CD4-positive, alpha-beta T cell (primary cell): ENCODE measurements at regions not wholly inside any gene's neighbourhood (a gene's known extent, or its start where the extent isn't known, plus 50 kb on each side); places are given as distances from the start of the nearest gene placed in this dataset.

ENCODE experiments used
- ATAC-seq: fragments of 200-7000 bp; cut with Tn5 transposase; one replicate; pipeline ENCODE4 v1.10.0; 2022; ENCODE audit warnings: mild to moderate bottlenecking; ENCODE audit not compliant: poor library complexity
- CTCF ChIA-PET: fragments of 350-600 bp; sonication (Branson Sonifier 250); formaldehyde crosslinking; loops from one replicate; lab custom pipeline; 2021; ENCODE audit warnings: antibody characterized with exemption, inconsistent platforms; lab: Charles Lee
- POLR2A ChIA-PET: fragments of 350-600 bp; sonication (Branson Sonifier 250); formaldehyde crosslinking; loops from one replicate; lab custom pipeline; 2021; ENCODE audit warnings: antibody characterized with exemption, inconsistent platforms; lab: Charles Lee
- DNase-seq, 14 experiments: peaks; one replicate each; pipeline ENCODE4 v3.0.0-alpha.2; 2013 to 2020; ENCODE audit warnings: mixed read lengths in 2 of 14
- H3K27ac ChIP-seq, 2 donors: one replicate each; pipeline versions ENCODE4 v1.5.1 to v1.7.0; 2013; ENCODE audit warnings: low read length in 2 of 2, low read depth in 1 of 2, mild to moderate bottlenecking in 1 of 2
- H3K27me3 ChIP-seq, 2 experiments: 1 replicate in 1 of 2; 2 replicates in 1 of 2; pipeline versions ENCODE4 v1.6.1 to v1.7.0; 2013; ENCODE audit warnings: low read length in 2 of 2, control low read depth in 1 of 2, mild to moderate bottlenecking in 1 of 2, moderate library complexity in 1 of 2; ENCODE audit not compliant: insufficient read depth in 2 of 2, control insufficient read depth in 1 of 2
- H3K36me3 ChIP-seq: one replicate; pipeline ENCODE4 v1.6.1; 2013; ENCODE audit warnings: low read length, control low read depth; ENCODE audit not compliant: insufficient read depth
- H3K4me1 ChIP-seq: one replicate; pipeline ENCODE4 v1.6.1; 2013; ENCODE audit warnings: low read length, control low read depth; ENCODE audit not compliant: insufficient read depth
- H3K4me3 ChIP-seq: one replicate; pipeline ENCODE4 v1.5.1; 2013; ENCODE audit warnings: mild to moderate bottlenecking, low read length, moderate library complexity
- H3K9me3 ChIP-seq, 2 experiments: 1 replicate in 1 of 2; 2 replicates in 1 of 2; pipeline versions ENCODE4 v1.6.1 to v1.7.0; 2013; ENCODE audit warnings: low read length in 2 of 2, mild to moderate bottlenecking in 2 of 2, control low read depth in 1 of 2, moderate library complexity in 1 of 2; ENCODE audit not compliant: control insufficient read depth in 1 of 2, insufficient read depth in 1 of 2
- H3K27ac Mint-ChIP-seq: one replicate; pipeline ENCODE4 v1.8.0; 2020; ENCODE audit warnings: mixed read lengths
- H3K27me3 Mint-ChIP-seq: one replicate; pipeline ENCODE4 v1.8.0; 2021; ENCODE audit warnings: mixed read lengths
- H3K36me3 Mint-ChIP-seq: one replicate; pipeline ENCODE4 v1.8.0; 2021; ENCODE audit warnings: low read depth, mixed read lengths
- H3K4me1 Mint-ChIP-seq: one replicate; pipeline ENCODE4 v1.8.0; 2021; ENCODE audit warnings: low read depth, mixed read lengths
- H3K4me3 Mint-ChIP-seq: one replicate; pipeline ENCODE4 v1.8.0; 2020; ENCODE audit warnings: mild to moderate bottlenecking, mixed read lengths
- H3K9me3 Mint-ChIP-seq: one replicate; pipeline ENCODE4 v1.8.0; 2020; ENCODE audit warnings: mixed read lengths
- CTCF ChIP-seq: fragments of 200-600 bp; IDR thresholded peaks from one replicate; pipeline ENCODE4 v1.8.0; 2022; ENCODE audit warnings: antibody characterized with exemption, mild to moderate bottlenecking
- intact Hi-C, 2 experiments: fragments of 100-400 bp; cut with DNase I in 1 of 2; cut with micrococcal nuclease in 1 of 2; formaldehyde crosslinking; loops; one replicate each; pipeline versions ENCODE4 v1.15.1 to v1.9.0; 2023 to 2025; cut with DNase I, micrococcal nuclease

DNA sequence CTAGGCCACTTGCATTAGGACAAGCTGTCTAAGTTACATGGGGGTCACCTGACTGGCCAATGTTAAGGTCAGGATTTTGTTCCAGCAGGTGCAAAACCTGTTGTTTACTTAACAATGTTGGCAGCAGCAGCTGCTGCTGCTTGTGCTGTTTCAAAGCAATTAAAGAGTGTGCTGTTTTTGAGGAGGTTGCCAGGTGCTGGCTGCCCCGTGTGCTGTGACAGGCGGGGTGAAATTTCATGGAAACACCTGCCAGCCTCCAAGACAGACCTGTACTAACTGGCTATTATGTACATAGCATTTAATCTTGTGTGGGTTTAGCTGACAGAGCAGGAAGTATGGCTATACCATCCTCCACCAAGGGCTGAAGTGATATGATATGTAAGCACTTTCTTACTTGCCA, 224.9 kb downstream of the ASXL3 start:
- CTCF ChIA-PET = no interaction called here

More for the DNA sequence above, 224.9 kb downstream of the ASXL3 start:
- Mint-ChIP-seq H3K4me3 (no peak overlapping the region), H3K4me1 (no peaks in the 10 kb centered on the region), H3K9me3 (no peaks in the 10 kb centered on the region), H3K36me3 (no peaks in the 10 kb centered on the region), H3K27me3 (no peaks in the 10 kb centered on the region), H3K27ac (no peak overlapping the region)
- ATAC-seq = no peak
- H3K4me1 ChIP-seq = no peaks in the 10 kb centered on the region
- H3K27ac ChIP-seq = no peak overlapping the region
- no peak overlapping the region for H3K4me3 ChIP-seq
- POLR2A ChIA-PET = no interaction called here
- H3K36me3 ChIP-seq = no peaks in the 10 kb centered on the region
- TF ChIP-seq CTCF = no peak
- H3K27me3 ChIP-seq = no peaks in the 10 kb centered on the region
- H3K9me3 ChIP-seq = peaks cover 0 to 7% of the 10 kb centered on the region in 2 experiments
- intact Hi-C loops = no loop called here
- DNase-seq = no peak
